Liver (tissue), 3 donors: ENCODE measurements at regions not wholly inside any gene's neighbourhood (a gene's known extent, or its start where the extent isn't known, plus 50 kb on each side); places are given as distances from the start of the nearest gene placed in this dataset.

Experiments
- CTCF ChIP-seq: fragments of 150-350 bp; IDR thresholded peaks from 2 replicates; pipeline ENCODE4 v1.5.1; 2017; ENCODE audit warnings: improper control_type of control experiment, low read depth, low read length; ENCODE audit not compliant: missing input control
- FOXA1 ChIP-seq: IDR thresholded peaks from 2 replicates; pipeline ENCODE4 v1.6.1; 2016; ENCODE audit warnings: antibody characterized with exemption
- GABPA ChIP-seq, 2 donors: IDR thresholded peaks in 1 of 2; conservative IDR thresholded peaks in 1 of 2; 2 replicates each; pipeline ENCODE4 v1.6.1; 2016; ENCODE audit warnings: antibody characterized with exemption in 2 of 2, mild to moderate bottlenecking in 1 of 2, moderate library complexity in 1 of 2
- RAD21 ChIP-seq, 2 donors: IDR thresholded peaks; 2 replicates each; pipeline ENCODE4 v1.6.1; 2016; ENCODE audit warnings: antibody characterized with exemption in 2 of 2, mild to moderate bottlenecking in 2 of 2
- RXRA ChIP-seq, 2 donors: IDR thresholded peaks; 2 replicates each; pipeline ENCODE4 v1.6.1; 2017 to 2018; ENCODE audit warnings: antibody characterized with exemption in 2 of 2, mild to moderate bottlenecking in 1 of 2
- SP1 ChIP-seq: IDR thresholded peaks from 2 replicates; pipeline ENCODE4 v1.6.1; 2018; ENCODE audit warnings: antibody characterized with exemption, mild to moderate bottlenecking
- TAF1 ChIP-seq: conservative IDR thresholded peaks from 2 replicates; pipeline ENCODE4 v1.6.1; 2016; ENCODE audit warnings: antibody characterized with exemption, mild to moderate bottlenecking
- YY1 ChIP-seq: IDR thresholded peaks from 2 replicates; pipeline ENCODE4 v1.6.1; 2016; ENCODE audit warnings: antibody characterized with exemption, mild to moderate bottlenecking
- TF ChIP-seq, protein P1 (sequence below): IDR thresholded peaks from 2 replicates; pipeline ENCODE4 v1.6.1; 2016; ENCODE audit warnings: antibody characterized with exemption
- TF ChIP-seq, protein P2 (sequence below): IDR thresholded peaks from 2 replicates; pipeline ENCODE4 v1.6.1; 2016; ENCODE audit warnings: antibody characterized with exemption
- TF ChIP-seq, protein P3 (sequence below): IDR thresholded peaks from 2 replicates; pipeline ENCODE4 v1.6.1; 2016; ENCODE audit warnings: antibody characterized with exemption
- donor health status: healthy.
- donor health status: healthy.

DNA sequence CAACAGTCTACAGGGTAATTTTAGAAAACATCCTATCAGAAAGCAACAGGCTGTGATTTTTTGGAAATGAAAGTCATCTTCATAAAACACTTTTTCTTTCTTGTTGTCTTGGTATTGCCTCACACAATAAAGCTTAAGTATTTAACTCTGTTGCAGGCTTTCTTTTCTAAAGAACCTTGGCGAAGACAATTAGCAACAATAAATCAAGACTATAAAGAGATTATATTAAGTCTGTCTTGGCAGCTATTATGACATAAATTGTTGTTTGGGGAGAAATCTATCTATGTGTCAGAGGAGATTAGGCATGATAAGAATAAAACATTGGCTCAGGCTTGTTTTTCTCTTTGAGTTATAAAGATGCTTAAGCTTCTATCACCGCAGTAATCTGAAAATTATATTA, 1774.8 kb downstream of the ARAP2 start:
- no peak for TF ChIP-seq YY1
- TF ChIP-seq, protein P1, sequence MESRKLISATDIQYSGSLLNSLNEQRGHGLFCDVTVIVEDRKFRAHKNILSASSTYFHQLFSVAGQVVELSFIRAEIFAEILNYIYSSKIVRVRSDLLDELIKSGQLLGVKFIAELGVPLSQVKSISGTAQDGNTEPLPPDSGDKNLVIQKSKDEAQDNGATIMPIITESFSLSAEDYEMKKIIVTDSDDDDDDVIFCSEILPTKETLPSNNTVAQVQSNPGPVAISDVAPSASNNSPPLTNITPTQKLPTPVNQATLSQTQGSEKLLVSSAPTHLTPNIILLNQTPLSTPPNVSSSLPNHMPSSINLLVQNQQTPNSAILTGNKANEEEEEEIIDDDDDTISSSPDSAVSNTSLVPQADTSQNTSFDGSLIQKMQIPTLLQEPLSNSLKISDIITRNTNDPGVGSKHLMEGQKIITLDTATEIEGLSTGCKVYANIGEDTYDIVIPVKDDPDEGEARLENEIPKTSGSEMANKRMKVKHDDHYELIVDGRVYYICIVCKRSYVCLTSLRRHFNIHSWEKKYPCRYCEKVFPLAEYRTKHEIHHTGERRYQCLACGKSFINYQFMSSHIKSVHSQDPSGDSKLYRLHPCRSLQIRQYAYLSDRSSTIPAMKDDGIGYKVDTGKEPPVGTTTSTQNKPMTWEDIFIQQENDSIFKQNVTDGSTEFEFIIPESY: no peak
- no peak for TF ChIP-seq CTCF
- TF ChIP-seq RAD21 (IDR thresholded peaks at IDR 0.05): no peak
- TF ChIP-seq SP1: no peak
- TF ChIP-seq TAF1: no peak
- TF ChIP-seq GABPA (IDR thresholded peaks at IDR 0.05 in 1 of 2, conservative IDR thresholded peaks at IDR 0.05 in 1 of 2): no peak
- TF ChIP-seq, protein P2, sequence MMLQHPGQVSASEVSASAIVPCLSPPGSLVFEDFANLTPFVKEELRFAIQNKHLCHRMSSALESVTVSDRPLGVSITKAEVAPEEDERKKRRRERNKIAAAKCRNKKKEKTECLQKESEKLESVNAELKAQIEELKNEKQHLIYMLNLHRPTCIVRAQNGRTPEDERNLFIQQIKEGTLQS: no peak
- TF ChIP-seq, protein P3, sequence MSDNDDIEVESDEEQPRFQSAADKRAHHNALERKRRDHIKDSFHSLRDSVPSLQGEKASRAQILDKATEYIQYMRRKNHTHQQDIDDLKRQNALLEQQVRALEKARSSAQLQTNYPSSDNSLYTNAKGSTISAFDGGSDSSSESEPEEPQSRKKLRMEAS: no peak
- no peak for TF ChIP-seq FOXA1
- TF ChIP-seq RXRA (IDR thresholded peaks at IDR 0.05): no peak
